Chondrocyte (in vitro differentiated cells): ENCODE measurements at regions not wholly inside any gene's neighbourhood (a gene's known extent, or its start where the extent isn't known, plus 50 kb on each side); places are given as distances from the start of the nearest gene placed in this dataset.

Experiments used
- DNase-seq: peaks from one replicate; pipeline ENCODE4 v3.0.0; 2021; ENCODE audit warnings: mixed read lengths, low spot score
- H3K27ac Mint-ChIP-seq: one replicate; pipeline ENCODE4 v1.8.0; 2021; ENCODE audit warnings: mild to moderate bottlenecking, moderate library complexity, mixed read lengths; ENCODE audit not compliant: unreplicated experiment
- H3K27me3 Mint-ChIP-seq: 2 replicates; pipeline ENCODE4 v1.8.0; 2021; ENCODE audit warnings: low read depth, mixed read lengths
- H3K36me3 Mint-ChIP-seq: 2 replicates; pipeline ENCODE4 v1.8.0; 2021; ENCODE audit warnings: low read depth, mixed read lengths
- H3K4me1 Mint-ChIP-seq: 2 replicates; pipeline ENCODE4 v1.8.0; 2021; ENCODE audit warnings: low read depth, mild to moderate bottlenecking, mixed read lengths
- H3K4me3 Mint-ChIP-seq: one replicate; pipeline ENCODE4 v1.8.0; 2021; ENCODE audit warnings: mild to moderate bottlenecking, moderate library complexity, mixed read lengths; ENCODE audit not compliant: unreplicated experiment
- H3K9me3 Mint-ChIP-seq: 2 replicates; pipeline ENCODE4 v1.8.0; 2021; ENCODE audit warnings: low read depth, mixed read lengths
- CTCF ChIP-seq: fragments of 200-600 bp; sonication (generic); IDR thresholded peaks from 2 replicates; pipeline ENCODE4 v1.5.0; 2021; ENCODE audit warnings: antibody characterized with exemption, mild to moderate bottlenecking, moderate library complexity

- no peak for DNase-seq
- Mint-ChIP-seq H3K4me3 (no peak overlapping the region), H3K27me3 (no peaks in the 10 kb centered on the region), H3K27ac (no peak overlapping the region), H3K4me1 (no peaks in the 10 kb centered on the region), H3K36me3 (no peaks in the 10 kb centered on the region), H3K9me3 (no peaks in the 10 kb centered on the region)
- TF ChIP-seq CTCF, result no peak
These were observed 842.4 kb downstream of the LUZP2 start for GRCh38 chr11:25339281-25339680.

GRCh38 chr11:25349537-25349936 lies 852.7 kb downstream of the LUZP2 start:
- Mint-ChIP-seq H3K4me1 (no peaks in the 10 kb centered on the region), H3K4me3 (no peak overlapping the region), H3K27ac (no peak overlapping the region), H3K36me3 (peaks cover 3% of the 10 kb centered on the region), H3K27me3 (peaks cover under 1% of the 10 kb centered on the region), H3K9me3 (peaks cover 12% of the 10 kb centered on the region)
- no peak for DNase-seq
- no peak for TF ChIP-seq CTCF

- H3K9me3 Mint-ChIP-seq, result peaks cover 12% of the 10 kb centered on the region
- no peak overlapping the region for H3K27ac Mint-ChIP-seq
These were observed 854.3 kb downstream of the LUZP2 start for GRCh38 chr11:25350899-25351803.

GRCh38 chr11:25357133-25357532 lies 860.3 kb downstream of the LUZP2 start:
- Mint-ChIP-seq H3K4me1 (no peaks in the 10 kb centered on the region), H3K27ac (no peak overlapping the region), H3K4me3 (no peak overlapping the region), H3K36me3 (no peaks in the 10 kb centered on the region), H3K27me3 (no peaks in the 10 kb centered on the region), H3K9me3 (peaks cover 2% of the 10 kb centered on the region)
- no peak for DNase-seq
- no peak for TF ChIP-seq CTCF

More at GRCh38 chr11:25350899-25351803, 854.3 kb downstream of the LUZP2 start:
- Mint-ChIP-seq H3K36me3 (peaks cover 3% of the 10 kb centered on the region), H3K27me3 (no peaks in the 10 kb centered on the region), H3K4me1 (no peaks in the 10 kb centered on the region), H3K4me3 (no peak overlapping the region)
- no peak for TF ChIP-seq CTCF
- DNase-seq, result no peak

GRCh38 chr11:25377466-25377865 lies 880.6 kb downstream of the LUZP2 start:
- H3K9me3 Mint-ChIP-seq, result peaks cover 18% of the 10 kb centered on the region
- no peak for TF ChIP-seq CTCF
- no peak overlapping the region for H3K4me3 Mint-ChIP-seq
- no peak overlapping the region for H3K27ac Mint-ChIP-seq
- H3K36me3 Mint-ChIP-seq, result no peaks in the 10 kb centered on the region
- DNase-seq, result no peak
- H3K4me1 Mint-ChIP-seq, result no peaks in the 10 kb centered on the region
- no peaks in the 10 kb centered on the region for H3K27me3 Mint-ChIP-seq
